ENCODE measurements at regions not wholly inside any gene's neighbourhood (a gene's known extent, or its start where the extent isn't known, plus 50 kb on each side); places are given as distances from the start of the nearest gene placed in this dataset.
"Not testable (repeated sequence)": the region's sequence is repeated elsewhere in the genome, so short reads cannot be mapped to it uniquely, and the experiment has no call there.

GRCh38 chr10:35885076-35885475 is 243.0 kb upstream of the FZD8 start:
- H3K27ac Mint-ChIP-seq, result no peak overlapping the region
- no peaks in the 10 kb centered on the region for H3K36me3 Mint-ChIP-seq (ENCODE audit: low read depth)
- DNase-seq, result no peak
- POLR2A ChIA-PET, result no interaction called here
- H3K4me3 Mint-ChIP-seq, result no peak overlapping the region
- no peaks in the 10 kb centered on the region for H3K9me3 Mint-ChIP-seq
- H3K4me1 Mint-ChIP-seq, result no peaks in the 10 kb centered on the region
- CTCF ChIA-PET, result no interaction called here
- H3K27me3 Mint-ChIP-seq, result no peaks in the 10 kb centered on the region

GRCh38 chr10:35884657-35885071 is 242.6 kb upstream of the FZD8 start:
- H3K4me1 Mint-ChIP-seq, result no peaks in the 10 kb centered on the region
- no peak for DNase-seq
- no peak overlapping the region for H3K27ac Mint-ChIP-seq
- no peaks in the 10 kb centered on the region for H3K9me3 Mint-ChIP-seq
- H3K27me3 Mint-ChIP-seq, result no peaks in the 10 kb centered on the region
- H3K36me3 Mint-ChIP-seq (ENCODE audit: low read depth), result no peaks in the 10 kb centered on the region
- H3K4me3 Mint-ChIP-seq, result no peak overlapping the region
- ChIA-PET POLR2A (no interaction called here), CTCF (no interaction called here)

GRCh38 chr10:35882422-35883150 is 240.5 kb upstream of the FZD8 start:
- Mint-ChIP-seq H3K4me3 (no peak overlapping the region), H3K4me1 (no peaks in the 10 kb centered on the region), H3K36me3 (ENCODE audit: low read depth) (no peaks in the 10 kb centered on the region), H3K9me3 (no peaks in the 10 kb centered on the region), H3K27me3 (no peaks in the 10 kb centered on the region), H3K27ac (no peak overlapping the region)
- CTCF ChIA-PET, result no interaction called here
- POLR2A ChIA-PET, result no interaction called here
- DNase-seq, result no peak

- Mint-ChIP-seq H3K27ac (no peak overlapping the region), H3K9me3 (no peaks in the 10 kb centered on the region), H3K36me3 (ENCODE audit: low read depth) (no peaks in the 10 kb centered on the region), H3K4me3 (no peak overlapping the region), H3K4me1 (no peaks in the 10 kb centered on the region), H3K27me3 (no peaks in the 10 kb centered on the region)
- ChIA-PET POLR2A (no interaction called here), CTCF (no interaction called here)
- DNase-seq, result no peak
Measured at GRCh38 chr10:35881320-35881719, 239.2 kb upstream of the FZD8 start.

GRCh38 chr10:35876248-35876647 is 234.2 kb upstream of the FZD8 start:
- ChIA-PET POLR2A (no interaction called here), CTCF (no interaction called here)
- H3K36me3 Mint-ChIP-seq (ENCODE audit: low read depth), result no peaks in the 10 kb centered on the region
- H3K4me1 Mint-ChIP-seq, result no peaks in the 10 kb centered on the region
- H3K27me3 Mint-ChIP-seq, result no peaks in the 10 kb centered on the region
- no peak for DNase-seq
- no peak overlapping the region for H3K4me3 Mint-ChIP-seq
- no peaks in the 10 kb centered on the region for H3K9me3 Mint-ChIP-seq
- H3K27ac Mint-ChIP-seq, result no peak overlapping the region

GRCh38 chr10:35875016-35875676 is 233.1 kb upstream of the FZD8 start:
- no peaks in the 10 kb centered on the region for H3K27me3 Mint-ChIP-seq
- CTCF ChIA-PET, result no interaction called here
- POLR2A ChIA-PET, result no interaction called here
- no peak overlapping the region for H3K4me3 Mint-ChIP-seq
- no peak overlapping the region for H3K27ac Mint-ChIP-seq
- DNase-seq, result no peak
- H3K4me1 Mint-ChIP-seq, result no peaks in the 10 kb centered on the region
- no peaks in the 10 kb centered on the region for H3K9me3 Mint-ChIP-seq
- H3K36me3 Mint-ChIP-seq (ENCODE audit: low read depth), result no peaks in the 10 kb centered on the region

GRCh38 chr10:35874311-35875015 is 232.4 kb upstream of the FZD8 start:
- DNase-seq, result no peak
- no peak overlapping the region for H3K27ac Mint-ChIP-seq
- no peaks in the 10 kb centered on the region for H3K27me3 Mint-ChIP-seq
- no peaks in the 10 kb centered on the region for H3K9me3 Mint-ChIP-seq
- CTCF ChIA-PET, result no interaction called here
- H3K36me3 Mint-ChIP-seq (ENCODE audit: low read depth), result no peaks in the 10 kb centered on the region
- no peaks in the 10 kb centered on the region for H3K4me1 Mint-ChIP-seq
- POLR2A ChIA-PET, result no interaction called here
- no peak overlapping the region for H3K4me3 Mint-ChIP-seq

GRCh38 chr10:35872671-35873070 is 230.6 kb upstream of the FZD8 start:
- no peaks in the 10 kb centered on the region for H3K9me3 Mint-ChIP-seq

GRCh38 chr10:35870665-35871310 is 228.7 kb upstream of the FZD8 start:
- Mint-ChIP-seq H3K4me3 (no peak overlapping the region), H3K27ac (no peak overlapping the region), H3K27me3 (no peaks in the 10 kb centered on the region), H3K4me1 (no peaks in the 10 kb centered on the region), H3K9me3 (no peaks in the 10 kb centered on the region), H3K36me3 (ENCODE audit: low read depth) (no peaks in the 10 kb centered on the region)
- no peak for DNase-seq
- ChIA-PET POLR2A (no interaction called here), CTCF (no interaction called here)

More at GRCh38 chr10:35872671-35873070, 230.6 kb upstream of the FZD8 start:
- no peak for DNase-seq
- ChIA-PET POLR2A (no interaction called here), CTCF (no interaction called here)
- no peaks in the 10 kb centered on the region for H3K36me3 Mint-ChIP-seq (ENCODE audit: low read depth)
- H3K27me3 Mint-ChIP-seq, result no peaks in the 10 kb centered on the region
- no peak overlapping the region for H3K27ac Mint-ChIP-seq
- no peaks in the 10 kb centered on the region for H3K4me1 Mint-ChIP-seq
- no peak overlapping the region for H3K4me3 Mint-ChIP-seq

GRCh38 chr10:35858676-35859283 is 216.7 kb upstream of the FZD8 start:
- H3K36me3 Mint-ChIP-seq (ENCODE audit: low read depth); POLR2A ChIA-PET: not testable (repeated sequence)

GRCh38 chr10:35857860-35858259 is 215.8 kb upstream of the FZD8 start:
- no peaks in the 10 kb centered on the region for H3K36me3 Mint-ChIP-seq (ENCODE audit: low read depth)

More at GRCh38 chr10:35858676-35859283, 216.7 kb upstream of the FZD8 start:
- H3K9me3 Mint-ChIP-seq, H3K27me3 Mint-ChIP-seq, H3K4me3 Mint-ChIP-seq, DNase-seq, H3K4me1 Mint-ChIP-seq, H3K27ac Mint-ChIP-seq, CTCF ChIA-PET: not testable (repeated sequence)

GRCh38 chr10:35855155-35855947 is 213.3 kb upstream of the FZD8 start:
- no peak overlapping the region for H3K4me3 Mint-ChIP-seq
- no peak overlapping the region for H3K27ac Mint-ChIP-seq
- CTCF ChIA-PET, result no interaction called here
- H3K36me3 Mint-ChIP-seq (ENCODE audit: low read depth), result no peaks in the 10 kb centered on the region
- no peak for DNase-seq
- POLR2A ChIA-PET, result no interaction called here
- H3K4me1 Mint-ChIP-seq, result no peaks in the 10 kb centered on the region
- H3K9me3 Mint-ChIP-seq, result peaks cover 4% of the 10 kb centered on the region
- H3K27me3 Mint-ChIP-seq, result no peaks in the 10 kb centered on the region

More at GRCh38 chr10:35857860-35858259, 215.8 kb upstream of the FZD8 start:
- peaks cover 2% of the 10 kb centered on the region for H3K9me3 Mint-ChIP-seq
- H3K27me3 Mint-ChIP-seq, result no peaks in the 10 kb centered on the region
- POLR2A ChIA-PET, result no interaction called here
- DNase-seq, result no peak
- H3K4me1 Mint-ChIP-seq, result no peaks in the 10 kb centered on the region
- no peak overlapping the region for H3K27ac Mint-ChIP-seq
- CTCF ChIA-PET, result no interaction called here
- H3K4me3 Mint-ChIP-seq, result no peak overlapping the region

All from activated CD4-positive, alpha-beta T cell treated with anti-CD3 and anti-CD28 coated beads, Interleukin-2, amount 10 ng/mL, durations not matched to agents 7 days and 5 days (primary cell).